ENCODE measurements at regions not wholly inside any gene's neighbourhood (a gene's known extent, or its start where the extent isn't known, plus 50 kb on each side); places are given as distances from the start of the nearest gene placed in this dataset.

- no peak overlapping the region for H4K8ac ChIP-seq (replicated peaks; ENCODE audit: insufficient read length, low read depth, low read length)
- no peak overlapping the region for H4K91ac ChIP-seq (ENCODE audit: insufficient read length, low read depth, low read length)
- no peak overlapping the region for H2BK12ac ChIP-seq (ENCODE audit: insufficient read length, low read depth, low read length)
- no peak overlapping the region for H3K4me3 Mint-ChIP-seq
- H3K27me3 ChIP-seq (ENCODE audit: insufficient read depth, low read length): no peaks in the 10 kb centered on the region
- no peak for DNase-seq
- H3K79me1 ChIP-seq (ENCODE audit: insufficient read depth, low read depth, low read length, poor library complexity, severe bottlenecking): no peaks in the 10 kb centered on the region
- H3K27ac ChIP-seq (ENCODE audit: insufficient read length, low read depth, low read length): no peak overlapping the region
- H3K56ac ChIP-seq (ENCODE audit: insufficient read length, low read depth, low read length): no peak overlapping the region
- no CpG with 5 or more reads among the region's 6 CpGs for WGBS (ENCODE audit: extremely low coverage, insufficient read length, low lambda C conversion rate)
- H3K4me2 ChIP-seq (ENCODE audit: insufficient read depth, insufficient read length, low read length): no peak overlapping the region
- no peak overlapping the region for H3K23ac ChIP-seq (ENCODE audit: insufficient read length, low read depth, low read length)
- H3T11ph ChIP-seq (ENCODE audit: low read length): no peak overlapping the region
- H3K27ac Mint-ChIP-seq: no peak overlapping the region
- H3K14ac ChIP-seq (ENCODE audit: insufficient read depth, low read length): no peak overlapping the region
- no peak for TF ChIP-seq CTCF (conservative IDR thresholded peaks at IDR 0.05)
- H2BK20ac ChIP-seq (ENCODE audit: low read depth, low read length, poor library complexity, severe bottlenecking): no peak overlapping the region
- H3K23me2 ChIP-seq (ENCODE audit: insufficient read length, low read depth, low read length, poor library complexity, severe bottlenecking): no peaks in the 10 kb centered on the region
- H4K20me1 ChIP-seq (ENCODE audit: control insufficient read depth, insufficient read depth, insufficient read length): no peaks in the 10 kb centered on the region
- no peaks in the 10 kb centered on the region for H3K9me3 ChIP-seq (ENCODE audit: control insufficient read depth, low read depth, low read length)
- no peak overlapping the region for H2BK5ac ChIP-seq (ENCODE audit: insufficient read length, low read length)
- H2BK120ac ChIP-seq (ENCODE audit: low read depth, low read length, poor library complexity, severe bottlenecking): no peak overlapping the region
- H3K4me1 ChIP-seq (ENCODE audit: insufficient read depth, low read length): no peaks in the 10 kb centered on the region
- H4K5ac ChIP-seq (ENCODE audit: insufficient read length, low read depth, low read length): no peak overlapping the region
- no peak overlapping the region for H3K4ac ChIP-seq (ENCODE audit: low read depth, low read length)
- H2AK5ac ChIP-seq (ENCODE audit: insufficient read length, low read length): no peak overlapping the region
- no peak overlapping the region for H2AFZ ChIP-seq (ENCODE audit: low read length)
- H3K18ac ChIP-seq (ENCODE audit: insufficient read length, low read depth, low read length): no peak overlapping the region
- H3K36me3 Mint-ChIP-seq (ENCODE audit: insufficient read depth in 1 of 3, low read depth in 3 of 3): peaks cover 0 to 4% (median 0%) of the 10 kb centered on the region in 3 experiments; a peak in 3 of 7 replicates
- no peaks in the 10 kb centered on the region for H3K4me1 Mint-ChIP-seq
- peaks cover 2% of the 10 kb centered on the region; the same call in 1 of the 2 replicates for H3K27me3 Mint-ChIP-seq (ENCODE audit: low read depth)
- H2BK15ac ChIP-seq (ENCODE audit: low read depth, low read length): no peak overlapping the region
- no peak overlapping the region for H3K9ac ChIP-seq (ENCODE audit: extremely low read depth, insufficient read length, low read length)
- H3K79me2 ChIP-seq (ENCODE audit: insufficient read depth, low read length): no peaks in the 10 kb centered on the region
- H3K9me3 Mint-ChIP-seq: peaks cover 10 to 15% of the 10 kb centered on the region in 2 experiments; a peak in 3 of 5 replicates
Observed at GRCh38 chr13:109954441-109954840, 168.1 kb upstream of the IRS2 start.
